ENCODE measurements at regions not wholly inside any gene's neighbourhood (a gene's known extent, or its start where the extent isn't known, plus 50 kb on each side); places are given as distances from the start of the nearest gene placed in this dataset.

DNA sequence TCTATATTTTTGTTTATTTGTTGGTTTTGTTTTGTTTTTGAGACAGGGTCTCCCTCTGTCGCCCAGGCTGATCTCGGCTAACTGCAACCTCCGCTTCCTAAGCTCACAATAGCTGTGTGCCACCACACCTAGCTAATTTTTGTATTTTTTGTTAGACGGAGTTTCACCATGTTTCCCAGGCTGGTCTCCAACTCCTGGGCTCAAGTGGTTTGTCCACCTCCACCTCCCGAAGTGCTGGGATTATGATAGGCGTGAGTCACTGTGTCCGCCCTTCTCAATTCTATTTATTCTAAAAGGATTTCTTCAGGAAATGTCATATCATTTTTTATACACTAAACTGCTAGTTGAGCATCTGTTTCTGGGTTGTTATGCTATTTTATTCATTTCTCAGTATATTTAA is 1206.0 kb downstream of the OLFM4 start:
- Histone ChIP-seq H3K4me3 (ENCODE audit: low read depth, low read length) (no peak overlapping the region), H3K36me3 (ENCODE audit: control insufficient read depth in 2 of 2, insufficient read depth in 1 of 2, low read length in 2 of 2) (no peaks in the 10 kb centered on the region), H3K9me3 (ENCODE audit: control insufficient read depth, insufficient read depth, low read depth, low read length) (no peaks in the 10 kb centered on the region), H3K4me1 (ENCODE audit: control insufficient read depth, insufficient read depth, low read length) (no peaks in the 10 kb centered on the region), H3K27ac (ENCODE audit: extremely low read depth, low read depth, low read length) (no peak overlapping the region)
- ChIA-PET CTCF (no interaction called here), POLR2A (no interaction called here)
- TF ChIP-seq ZNF560 (tag by site-specific recombination; IDR thresholded peaks at IDR 0.05; ENCODE audit: borderline replicate concordance): no peak
- TF ChIP-seq, protein P1, sequence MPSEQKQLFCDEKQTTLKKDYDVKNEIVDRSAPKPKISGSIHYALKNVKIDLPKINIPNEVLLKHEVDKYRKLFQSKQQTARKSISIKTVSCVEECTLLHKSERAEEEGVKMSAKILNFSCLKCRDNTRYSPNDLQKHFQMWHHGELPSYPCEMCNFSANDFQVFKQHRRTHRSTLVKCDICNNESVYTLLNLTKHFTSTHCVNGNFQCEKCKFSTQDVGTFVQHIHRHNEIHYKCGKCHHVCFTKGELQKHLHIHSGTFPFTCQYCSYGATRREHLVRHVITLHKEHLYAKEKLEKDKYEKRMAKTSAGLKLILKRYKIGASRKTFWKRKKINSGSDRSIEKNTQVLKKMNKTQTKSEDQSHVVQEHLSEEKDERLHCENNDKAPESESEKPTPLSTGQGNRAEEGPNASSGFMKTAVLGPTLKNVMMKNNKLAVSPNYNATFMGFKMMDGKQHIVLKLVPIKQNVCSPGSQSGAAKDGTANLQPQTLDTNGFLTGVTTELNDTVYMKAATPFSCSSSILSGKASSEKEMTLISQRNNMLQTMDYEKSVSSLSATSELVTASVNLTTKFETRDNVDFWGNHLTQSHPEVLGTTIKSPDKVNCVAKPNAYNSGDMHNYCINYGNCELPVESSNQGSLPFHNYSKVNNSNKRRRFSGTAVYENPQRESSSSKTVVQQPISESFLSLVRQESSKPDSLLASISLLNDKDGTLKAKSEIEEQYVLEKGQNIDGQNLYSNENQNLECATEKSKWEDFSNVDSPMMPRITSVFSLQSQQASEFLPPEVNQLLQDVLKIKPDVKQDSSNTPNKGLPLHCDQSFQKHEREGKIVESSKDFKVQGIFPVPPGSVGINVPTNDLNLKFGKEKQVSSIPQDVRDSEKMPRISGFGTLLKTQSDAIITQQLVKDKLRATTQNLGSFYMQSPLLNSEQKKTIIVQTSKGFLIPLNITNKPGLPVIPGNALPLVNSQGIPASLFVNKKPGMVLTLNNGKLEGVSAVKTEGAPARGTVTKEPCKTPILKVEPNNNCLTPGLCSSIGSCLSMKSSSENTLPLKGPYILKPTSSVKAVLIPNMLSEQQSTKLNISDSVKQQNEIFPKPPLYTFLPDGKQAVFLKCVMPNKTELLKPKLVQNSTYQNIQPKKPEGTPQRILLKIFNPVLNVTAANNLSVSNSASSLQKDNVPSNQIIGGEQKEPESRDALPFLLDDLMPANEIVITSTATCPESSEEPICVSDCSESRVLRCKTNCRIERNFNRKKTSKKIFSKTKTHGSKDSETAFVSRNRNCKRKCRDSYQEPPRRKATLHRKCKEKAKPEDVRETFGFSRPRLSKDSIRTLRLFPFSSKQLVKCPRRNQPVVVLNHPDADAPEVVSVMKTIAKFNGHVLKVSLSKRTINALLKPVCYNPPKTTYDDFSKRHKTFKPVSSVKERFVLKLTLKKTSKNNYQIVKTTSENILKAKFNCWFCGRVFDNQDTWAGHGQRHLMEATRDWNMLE (tag by site-specific recombination; conservative IDR thresholded peaks at IDR 0.05; ENCODE audit: low read depth): no peak
- TF ChIP-seq, protein P2, sequence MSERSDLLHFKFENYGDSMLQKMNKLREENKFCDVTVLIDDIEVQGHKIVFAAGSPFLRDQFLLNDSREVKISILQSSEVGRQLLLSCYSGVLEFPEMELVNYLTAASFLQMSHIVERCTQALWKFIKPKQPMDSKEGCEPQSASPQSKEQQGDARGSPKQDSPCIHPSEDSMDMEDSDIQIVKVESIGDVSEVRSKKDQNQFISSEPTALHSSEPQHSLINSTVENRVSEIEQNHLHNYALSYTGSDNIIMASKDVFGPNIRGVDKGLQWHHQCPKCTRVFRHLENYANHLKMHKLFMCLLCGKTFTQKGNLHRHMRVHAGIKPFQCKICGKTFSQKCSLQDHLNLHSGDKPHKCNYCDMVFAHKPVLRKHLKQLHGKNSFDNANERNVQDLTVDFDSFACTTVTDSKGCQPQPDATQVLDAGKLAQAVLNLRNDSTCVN (tag by site-specific recombination; optimal IDR thresholded peaks at IDR 0.05): no peak
- TF ChIP-seq ZBTB17 (tag by site-specific recombination; IDR thresholded peaks at IDR 0.05): no peak
- TF ChIP-seq ZNF423 (tag by site-specific recombination; IDR thresholded peaks at IDR 0.05): no peak
- TF ChIP-seq, protein P3, sequence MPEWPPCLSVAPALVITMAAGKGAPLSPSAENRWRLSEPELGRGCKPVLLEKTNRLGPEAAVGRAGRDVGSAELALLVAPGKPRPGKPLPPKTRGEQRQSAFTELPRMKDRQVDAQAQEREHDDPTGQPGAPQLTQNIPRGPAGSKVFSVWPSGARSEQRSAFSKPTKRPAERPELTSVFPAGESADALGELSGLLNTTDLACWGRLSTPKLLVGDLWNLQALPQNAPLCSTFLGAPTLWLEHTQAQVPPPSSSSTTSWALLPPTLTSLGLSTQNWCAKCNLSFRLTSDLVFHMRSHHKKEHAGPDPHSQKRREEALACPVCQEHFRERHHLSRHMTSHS (tag by site-specific recombination; IDR thresholded peaks at IDR 0.05): no peak
- no peak for TF ChIP-seq KLF10 (tag by site-specific recombination; IDR thresholded peaks at IDR 0.05)
- TF ChIP-seq, protein P4, sequence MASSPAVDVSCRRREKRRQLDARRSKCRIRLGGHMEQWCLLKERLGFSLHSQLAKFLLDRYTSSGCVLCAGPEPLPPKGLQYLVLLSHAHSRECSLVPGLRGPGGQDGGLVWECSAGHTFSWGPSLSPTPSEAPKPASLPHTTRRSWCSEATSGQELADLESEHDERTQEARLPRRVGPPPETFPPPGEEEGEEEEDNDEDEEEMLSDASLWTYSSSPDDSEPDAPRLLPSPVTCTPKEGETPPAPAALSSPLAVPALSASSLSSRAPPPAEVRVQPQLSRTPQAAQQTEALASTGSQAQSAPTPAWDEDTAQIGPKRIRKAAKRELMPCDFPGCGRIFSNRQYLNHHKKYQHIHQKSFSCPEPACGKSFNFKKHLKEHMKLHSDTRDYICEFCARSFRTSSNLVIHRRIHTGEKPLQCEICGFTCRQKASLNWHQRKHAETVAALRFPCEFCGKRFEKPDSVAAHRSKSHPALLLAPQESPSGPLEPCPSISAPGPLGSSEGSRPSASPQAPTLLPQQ (tag by site-specific recombination; IDR thresholded peaks at IDR 0.05): no peak
- TF ChIP-seq, protein P5, sequence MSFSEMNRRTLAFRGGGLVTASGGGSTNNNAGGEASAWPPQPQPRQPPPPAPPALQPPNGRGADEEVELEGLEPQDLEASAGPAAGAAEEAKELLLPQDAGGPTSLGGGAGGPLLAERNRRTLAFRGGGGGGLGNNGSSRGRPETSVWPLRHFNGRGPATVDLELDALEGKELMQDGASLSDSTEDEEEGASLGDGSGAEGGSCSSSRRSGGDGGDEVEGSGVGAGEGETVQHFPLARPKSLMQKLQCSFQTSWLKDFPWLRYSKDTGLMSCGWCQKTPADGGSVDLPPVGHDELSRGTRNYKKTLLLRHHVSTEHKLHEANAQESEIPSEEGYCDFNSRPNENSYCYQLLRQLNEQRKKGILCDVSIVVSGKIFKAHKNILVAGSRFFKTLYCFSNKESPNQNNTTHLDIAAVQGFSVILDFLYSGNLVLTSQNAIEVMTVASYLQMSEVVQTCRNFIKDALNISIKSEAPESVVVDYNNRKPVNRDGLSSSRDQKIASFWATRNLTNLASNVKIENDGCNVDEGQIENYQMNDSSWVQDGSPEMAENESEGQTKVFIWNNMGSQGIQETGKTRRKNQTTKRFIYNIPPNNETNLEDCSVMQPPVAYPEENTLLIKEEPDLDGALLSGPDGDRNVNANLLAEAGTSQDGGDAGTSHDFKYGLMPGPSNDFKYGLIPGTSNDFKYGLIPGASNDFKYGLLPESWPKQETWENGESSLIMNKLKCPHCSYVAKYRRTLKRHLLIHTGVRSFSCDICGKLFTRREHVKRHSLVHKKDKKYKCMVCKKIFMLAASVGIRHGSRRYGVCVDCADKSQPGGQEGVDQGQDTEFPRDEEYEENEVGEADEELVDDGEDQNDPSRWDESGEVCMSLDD (tag by site-specific recombination; IDR thresholded peaks at IDR 0.05): no peak
- no peak for TF ChIP-seq SCRT2 (tag by site-specific recombination; IDR thresholded peaks at IDR 0.05)
- TF ChIP-seq, protein P6, sequence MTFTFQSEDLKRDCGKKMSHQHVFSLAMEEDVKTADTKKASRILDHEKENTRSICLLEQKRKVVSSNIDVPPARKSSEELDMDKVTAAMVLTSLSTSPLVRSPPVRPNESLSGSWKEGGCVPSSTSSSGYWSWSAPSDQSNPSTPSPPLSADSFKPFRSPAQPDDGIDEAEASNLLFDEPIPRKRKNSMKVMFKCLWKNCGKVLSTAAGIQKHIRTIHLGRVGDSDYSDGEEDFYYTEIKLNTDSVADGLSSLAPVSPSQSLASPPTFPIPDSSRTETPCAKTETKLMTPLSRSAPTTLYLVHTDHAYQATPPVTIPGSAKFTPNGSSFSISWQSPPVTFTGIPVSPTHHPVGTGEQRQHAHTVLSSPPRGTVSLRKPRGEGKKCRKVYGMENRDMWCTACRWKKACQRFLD (tag by site-specific recombination; IDR thresholded peaks at IDR 0.05): no peak
- TF ChIP-seq ZNF785 (tag by site-specific recombination; IDR thresholded peaks at IDR 0.05): no peak
- no peak for TF ChIP-seq ZNF571 (tag by site-specific recombination; IDR thresholded peaks at IDR 0.05)
